ENCODE measurements at regions not wholly inside any gene's neighbourhood (a gene's known extent, or its start where the extent isn't known, plus 50 kb on each side); places are given as distances from the start of the nearest gene placed in this dataset.

DNA sequence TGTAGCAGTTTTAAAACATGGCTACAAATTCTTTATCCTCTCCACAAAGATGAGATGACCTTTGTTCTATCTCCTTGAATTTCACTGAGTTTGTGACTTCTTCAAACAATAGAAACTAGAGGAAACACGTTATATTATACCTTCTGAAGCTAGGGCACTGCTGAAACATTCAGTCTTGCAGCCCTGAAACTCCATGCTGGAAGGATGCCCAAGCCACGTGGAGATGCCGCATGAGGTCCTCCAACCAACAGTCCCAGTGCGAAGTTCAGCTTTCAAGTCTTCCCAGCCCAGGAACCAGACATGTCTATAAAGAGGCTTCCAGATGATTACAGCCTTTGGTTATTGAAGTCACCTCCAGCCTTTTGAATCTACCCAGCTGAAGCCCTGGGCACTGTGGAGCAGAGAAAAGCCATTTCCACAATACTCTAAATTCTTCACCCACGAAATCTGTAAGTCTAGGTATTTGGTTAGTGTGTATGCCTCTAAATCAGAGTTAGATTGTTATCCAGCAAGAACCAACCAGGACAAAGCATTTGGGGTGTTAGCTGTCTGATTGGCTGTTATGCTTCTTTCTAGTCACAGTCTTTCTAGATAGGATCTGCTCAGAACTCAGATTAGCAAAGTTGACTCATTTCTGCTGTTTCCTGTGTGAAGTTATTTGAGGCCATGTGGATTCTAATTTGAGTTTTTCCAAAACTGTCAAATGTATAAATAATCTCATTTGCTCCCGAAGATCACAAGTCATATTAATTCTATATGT, 186.5 kb upstream of the TMEM72 start:
- Histone ChIP-seq H3K4me2 (ENCODE audit: low read length) (peak overlapping the region; percentile 20), H3K9me3 (replicated peaks; ENCODE audit: low read length) (no peaks in the 10 kb centered on the region), H3K9ac (ENCODE audit: low read depth, low read length) (peak overlapping the region; percentile 39), H3K4me1 (ENCODE audit: control insufficient read depth, insufficient read depth, low read length) (peaks cover 28% of the 10 kb centered on the region), H3K36me3 (ENCODE audit: insufficient read depth, low read length) (no peaks in the 10 kb centered on the region), H3K27me3 (ENCODE audit: control insufficient read depth, insufficient read depth, low read length) (no peaks in the 10 kb centered on the region), H3K4me3 (ENCODE audit: low read length) (no peak overlapping the region)

DNA sequence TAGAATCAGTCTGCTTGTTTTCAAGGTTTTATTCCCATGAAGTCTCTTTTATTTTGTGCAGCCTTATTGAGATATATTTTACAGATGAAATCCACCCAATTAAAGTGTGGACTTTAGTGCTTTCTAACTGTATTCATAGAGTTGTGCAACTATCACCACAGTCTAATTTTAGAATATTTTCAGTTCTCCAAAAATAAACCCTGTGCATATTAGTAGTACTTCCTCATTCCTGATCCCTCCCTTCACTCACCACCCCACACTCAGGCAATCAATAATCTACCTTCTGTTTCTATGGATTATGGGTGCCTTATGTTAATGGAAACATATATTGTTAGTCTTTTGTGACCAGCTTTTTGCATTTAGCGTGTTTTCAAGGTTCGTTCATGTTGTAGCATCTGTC, 185.7 kb upstream of the TMEM72 start:
- H3K36me3 ChIP-seq (ENCODE audit: insufficient read depth, low read length): no peaks in the 10 kb centered on the region
- peaks cover 28% of the 10 kb centered on the region for H3K4me1 ChIP-seq (ENCODE audit: control insufficient read depth, insufficient read depth, low read length)
- no peaks in the 10 kb centered on the region for H3K9me3 ChIP-seq (replicated peaks; ENCODE audit: low read length)
- H3K27me3 ChIP-seq (ENCODE audit: control insufficient read depth, insufficient read depth, low read length): no peaks in the 10 kb centered on the region
- peak overlapping the region; percentile 39 for H3K9ac ChIP-seq (ENCODE audit: low read depth, low read length)
- no peak overlapping the region for H3K4me3 ChIP-seq (ENCODE audit: low read length)
- H3K4me2 ChIP-seq (ENCODE audit: low read length): peak overlapping the region; percentile 20

DNA sequence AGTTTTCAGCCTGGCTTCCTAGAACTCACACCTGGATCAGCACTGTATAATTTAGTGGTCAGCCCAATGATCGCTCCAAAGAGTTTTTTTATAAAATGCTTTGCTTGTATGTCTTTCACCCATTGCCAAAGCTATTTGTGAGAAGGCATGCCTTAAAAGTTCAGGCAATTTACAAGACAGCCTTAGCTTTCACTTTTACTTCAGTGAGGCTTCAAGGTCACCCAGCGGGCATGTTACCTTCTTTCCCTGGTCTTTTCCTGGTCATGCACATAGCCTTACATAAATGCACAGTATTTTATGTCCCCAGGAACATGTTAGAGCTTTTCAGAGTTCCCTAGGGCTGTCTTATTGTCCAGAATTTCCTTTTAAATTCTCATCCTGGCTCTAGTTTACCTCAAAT, 179.9 kb upstream of the TMEM72 start:
- H3K27me3 ChIP-seq (ENCODE audit: control insufficient read depth, insufficient read depth, low read length): no peaks in the 10 kb centered on the region

DNA sequence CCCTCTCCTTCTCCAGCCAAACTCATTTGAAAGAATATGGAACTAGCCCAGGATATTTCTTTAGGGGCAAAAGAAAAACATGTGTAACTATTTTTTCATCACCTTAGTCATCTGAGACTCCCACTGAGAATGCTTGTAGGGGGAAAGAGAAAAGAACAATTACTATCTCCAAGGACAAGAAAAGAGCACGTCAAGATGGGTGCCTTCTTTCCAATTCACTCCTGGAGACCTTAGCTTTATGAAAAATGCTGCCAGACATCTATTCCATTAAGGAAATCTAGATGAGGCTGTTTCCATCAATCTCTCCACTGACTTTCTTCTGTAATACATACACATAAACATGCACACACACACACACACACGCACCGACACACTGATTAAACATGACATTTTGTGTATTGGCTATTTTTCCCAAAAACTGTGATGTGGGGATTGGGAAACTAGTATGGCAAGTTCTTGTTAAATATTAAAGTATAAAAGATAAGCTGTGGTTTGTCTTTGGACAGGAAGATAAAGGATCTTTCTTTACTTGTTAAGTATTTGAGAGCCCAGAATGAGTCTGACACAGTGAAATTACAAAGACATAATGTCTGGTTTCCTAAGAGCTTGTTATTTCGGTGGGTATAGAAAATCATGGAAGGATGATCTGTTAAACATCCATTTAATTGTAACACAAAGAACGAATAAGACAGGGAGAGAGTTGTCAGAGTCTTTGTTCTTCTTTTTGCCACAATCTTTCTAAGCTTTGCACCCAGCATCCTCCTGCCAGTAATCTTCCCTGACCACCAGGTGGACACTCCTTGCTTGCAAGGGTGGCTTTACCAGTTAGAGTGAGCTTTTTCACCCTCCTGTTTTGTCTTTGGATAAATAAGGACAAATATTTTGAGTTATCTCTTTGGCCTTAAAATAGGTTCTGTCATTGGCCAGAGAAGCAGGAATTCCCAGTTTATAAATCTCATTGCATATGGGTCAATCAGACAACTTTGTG, 177.3 kb upstream of the TMEM72 start:
- H3K36me3 ChIP-seq (ENCODE audit: insufficient read depth, low read length): no peaks in the 10 kb centered on the region
- H3K4me1 ChIP-seq (ENCODE audit: control insufficient read depth, insufficient read depth, low read length): no peaks in the 10 kb centered on the region
- H3K4me3 ChIP-seq (ENCODE audit: low read length): no peak overlapping the region
- H3K9me3 ChIP-seq (replicated peaks; ENCODE audit: low read length): no peaks in the 10 kb centered on the region
- H3K27me3 ChIP-seq (ENCODE audit: control insufficient read depth, insufficient read depth, low read length): no peaks in the 10 kb centered on the region
- no peak overlapping the region for H3K9ac ChIP-seq (ENCODE audit: low read depth, low read length)
- H3K4me2 ChIP-seq (ENCODE audit: low read length): no peak overlapping the region

More for the DNA sequence above, 179.9 kb upstream of the TMEM72 start:
- Histone ChIP-seq H3K4me3 (ENCODE audit: low read length) (no peak overlapping the region), H3K9me3 (replicated peaks; ENCODE audit: low read length) (no peaks in the 10 kb centered on the region), H3K9ac (ENCODE audit: low read depth, low read length) (no peak overlapping the region), H3K4me1 (ENCODE audit: control insufficient read depth, insufficient read depth, low read length) (no peaks in the 10 kb centered on the region), H3K36me3 (ENCODE audit: insufficient read depth, low read length) (no peaks in the 10 kb centered on the region), H3K4me2 (ENCODE audit: low read length) (no peak overlapping the region)

DNA sequence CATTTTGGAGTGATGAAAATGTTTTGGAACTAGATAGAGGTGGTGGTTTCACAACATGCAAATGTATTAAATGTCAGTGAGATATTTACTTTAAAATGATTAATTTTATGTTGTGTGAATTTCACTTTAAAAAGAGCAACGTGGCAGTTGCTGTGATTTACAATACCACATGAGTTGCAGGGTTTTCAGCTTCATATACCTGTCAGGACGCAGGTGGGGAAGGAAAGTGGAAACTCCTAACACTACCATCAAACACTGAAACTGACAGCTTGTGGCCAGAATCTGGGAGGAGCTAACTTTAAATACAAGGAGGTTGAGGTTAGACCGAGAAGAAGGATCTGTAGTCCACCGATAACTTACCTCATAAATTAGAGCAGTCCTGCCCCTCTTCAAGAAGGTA, 168.9 kb upstream of the TMEM72 start:
- Histone ChIP-seq H3K4me3 (ENCODE audit: low read length) (no peak overlapping the region), H3K4me2 (ENCODE audit: low read length) (no peak overlapping the region), H3K36me3 (ENCODE audit: insufficient read depth, low read length) (no peaks in the 10 kb centered on the region), H3K4me1 (ENCODE audit: control insufficient read depth, insufficient read depth, low read length) (no peaks in the 10 kb centered on the region), H3K27me3 (ENCODE audit: control insufficient read depth, insufficient read depth, low read length) (no peaks in the 10 kb centered on the region), H3K9me3 (replicated peaks; ENCODE audit: low read length) (no peaks in the 10 kb centered on the region), H3K9ac (ENCODE audit: low read depth, low read length) (no peak overlapping the region)

DNA sequence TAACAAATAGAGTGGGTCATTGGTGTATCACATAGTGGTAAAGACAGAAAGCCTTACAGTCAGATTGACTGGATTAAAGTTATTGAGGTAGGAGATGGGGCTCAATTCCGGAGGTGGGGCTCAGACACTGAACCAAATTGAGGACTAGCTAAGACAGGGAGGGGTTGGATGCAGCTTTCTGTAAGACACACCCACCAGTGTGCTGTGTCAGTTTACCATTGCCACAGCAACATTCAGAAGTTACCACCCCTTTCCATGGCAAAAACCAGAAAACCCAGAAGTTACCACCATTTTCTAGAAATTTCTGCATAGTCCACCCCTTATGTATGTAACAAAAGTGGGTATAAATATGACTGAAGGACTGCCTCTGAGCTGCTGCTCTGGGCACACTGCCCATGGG, 167.6 kb upstream of the TMEM72 start:
- Histone ChIP-seq H3K27me3 (ENCODE audit: control insufficient read depth, insufficient read depth, low read length) (no peaks in the 10 kb centered on the region), H3K4me2 (ENCODE audit: low read length) (no peak overlapping the region), H3K9me3 (replicated peaks; ENCODE audit: low read length) (no peaks in the 10 kb centered on the region)

DNA sequence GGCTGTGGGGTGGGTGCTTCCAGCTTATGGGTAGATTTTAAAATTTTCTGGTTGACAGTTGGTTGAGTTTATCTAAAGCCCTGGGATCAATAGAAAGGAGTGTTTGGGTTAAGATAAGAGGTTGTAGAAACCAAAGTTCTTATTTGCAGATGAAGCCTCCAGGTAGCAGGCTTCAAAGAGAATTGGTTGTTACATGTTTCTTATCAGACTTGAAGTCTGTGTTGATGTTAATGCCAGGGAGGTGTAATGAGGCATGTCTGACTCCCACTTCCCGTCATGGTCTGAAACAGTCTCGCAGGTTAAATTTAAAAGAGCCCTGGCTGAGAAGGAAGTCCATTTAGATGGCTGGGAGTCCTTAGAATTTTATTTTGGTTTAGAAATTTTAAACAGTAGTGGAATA, 165.2 kb upstream of the TMEM72 start:
- no peaks in the 10 kb centered on the region for H3K27me3 ChIP-seq (ENCODE audit: control insufficient read depth, insufficient read depth, low read length)
- no peaks in the 10 kb centered on the region for H3K4me1 ChIP-seq (ENCODE audit: control insufficient read depth, insufficient read depth, low read length)

More for the DNA sequence above, 167.6 kb upstream of the TMEM72 start:
- Histone ChIP-seq H3K4me3 (ENCODE audit: low read length) (no peak overlapping the region), H3K36me3 (ENCODE audit: insufficient read depth, low read length) (no peaks in the 10 kb centered on the region), H3K4me1 (ENCODE audit: control insufficient read depth, insufficient read depth, low read length) (no peaks in the 10 kb centered on the region), H3K9ac (ENCODE audit: low read depth, low read length) (no peak overlapping the region)

DNA sequence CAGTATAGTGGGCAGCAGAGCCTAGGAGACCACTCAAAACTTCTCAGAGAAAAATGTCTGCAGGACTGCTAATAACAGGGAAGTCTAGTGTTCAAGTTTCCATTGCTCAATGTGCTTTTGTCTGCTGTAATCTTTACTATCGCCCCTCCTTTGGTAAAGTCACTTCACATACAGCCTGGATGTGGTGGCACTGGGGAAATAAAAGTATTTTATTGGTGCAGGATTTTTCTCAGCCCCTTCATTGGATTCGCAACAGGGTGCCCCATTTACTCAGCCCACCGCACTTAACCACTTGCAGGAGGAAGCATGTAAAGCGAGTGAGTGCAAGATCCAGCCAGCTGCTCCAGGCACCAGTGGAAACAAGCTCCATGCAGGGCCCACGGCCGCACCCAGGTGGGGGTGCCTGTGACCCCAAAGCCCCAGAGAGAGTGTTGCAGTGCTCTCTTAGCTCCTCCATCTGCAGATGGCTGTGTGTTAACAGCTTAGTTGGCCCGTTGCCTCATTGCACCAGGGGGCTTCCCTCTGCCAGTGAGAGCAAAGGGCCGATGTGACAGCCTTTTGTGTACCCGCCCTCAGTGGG, 163.5 kb upstream of the TMEM72 start:
- H3K4me3 ChIP-seq (ENCODE audit: low read length): no peak overlapping the region
- H3K27me3 ChIP-seq (ENCODE audit: control insufficient read depth, insufficient read depth, low read length): no peaks in the 10 kb centered on the region
- H3K4me2 ChIP-seq (ENCODE audit: low read length): no peak overlapping the region
- H3K36me3 ChIP-seq (ENCODE audit: insufficient read depth, low read length): no peaks in the 10 kb centered on the region
- no peak overlapping the region for H3K9ac ChIP-seq (ENCODE audit: low read depth, low read length)
- no peaks in the 10 kb centered on the region for H3K9me3 ChIP-seq (replicated peaks; ENCODE audit: low read length)
- peaks cover 9% of the 10 kb centered on the region for H3K4me1 ChIP-seq (ENCODE audit: control insufficient read depth, insufficient read depth, low read length)

More for the DNA sequence above, 165.2 kb upstream of the TMEM72 start:
- no peak overlapping the region for H3K4me2 ChIP-seq (ENCODE audit: low read length)
- H3K9me3 ChIP-seq (replicated peaks; ENCODE audit: low read length): no peaks in the 10 kb centered on the region
- H3K9ac ChIP-seq (ENCODE audit: low read depth, low read length): no peak overlapping the region
- no peaks in the 10 kb centered on the region for H3K36me3 ChIP-seq (ENCODE audit: insufficient read depth, low read length)
- no peak overlapping the region for H3K4me3 ChIP-seq (ENCODE audit: low read length)

DNA sequence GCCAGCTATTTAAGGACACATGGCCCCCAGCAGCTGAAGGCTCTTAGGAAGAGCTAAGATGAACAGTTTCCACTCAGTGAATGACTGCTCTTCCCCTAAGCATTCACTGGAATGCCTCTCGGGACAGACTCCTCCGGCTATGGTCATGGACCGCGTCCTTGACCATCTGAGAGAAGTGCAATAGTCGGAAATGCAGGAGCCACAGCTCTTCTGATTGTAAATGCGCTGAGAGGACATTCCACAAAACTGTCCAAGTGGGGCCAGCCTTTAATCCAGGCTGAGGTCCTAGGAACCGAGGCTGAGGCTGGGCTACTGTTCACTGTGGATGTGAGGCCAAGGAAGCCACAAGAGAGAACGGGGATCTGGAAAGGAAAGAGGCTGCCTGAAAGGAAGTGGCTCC, 162.0 kb upstream of the TMEM72 start:
- H3K36me3 ChIP-seq (ENCODE audit: insufficient read depth, low read length): no peaks in the 10 kb centered on the region
- no peaks in the 10 kb centered on the region for H3K9me3 ChIP-seq (replicated peaks; ENCODE audit: low read length)
- no peak overlapping the region for H3K4me2 ChIP-seq (ENCODE audit: low read length)
- H3K4me1 ChIP-seq (ENCODE audit: control insufficient read depth, insufficient read depth, low read length): peaks cover 19% of the 10 kb centered on the region
- H3K27me3 ChIP-seq (ENCODE audit: control insufficient read depth, insufficient read depth, low read length): no peaks in the 10 kb centered on the region
- no peak overlapping the region for H3K9ac ChIP-seq (ENCODE audit: low read depth, low read length)
- no peak overlapping the region for H3K4me3 ChIP-seq (ENCODE audit: low read length)

DNA sequence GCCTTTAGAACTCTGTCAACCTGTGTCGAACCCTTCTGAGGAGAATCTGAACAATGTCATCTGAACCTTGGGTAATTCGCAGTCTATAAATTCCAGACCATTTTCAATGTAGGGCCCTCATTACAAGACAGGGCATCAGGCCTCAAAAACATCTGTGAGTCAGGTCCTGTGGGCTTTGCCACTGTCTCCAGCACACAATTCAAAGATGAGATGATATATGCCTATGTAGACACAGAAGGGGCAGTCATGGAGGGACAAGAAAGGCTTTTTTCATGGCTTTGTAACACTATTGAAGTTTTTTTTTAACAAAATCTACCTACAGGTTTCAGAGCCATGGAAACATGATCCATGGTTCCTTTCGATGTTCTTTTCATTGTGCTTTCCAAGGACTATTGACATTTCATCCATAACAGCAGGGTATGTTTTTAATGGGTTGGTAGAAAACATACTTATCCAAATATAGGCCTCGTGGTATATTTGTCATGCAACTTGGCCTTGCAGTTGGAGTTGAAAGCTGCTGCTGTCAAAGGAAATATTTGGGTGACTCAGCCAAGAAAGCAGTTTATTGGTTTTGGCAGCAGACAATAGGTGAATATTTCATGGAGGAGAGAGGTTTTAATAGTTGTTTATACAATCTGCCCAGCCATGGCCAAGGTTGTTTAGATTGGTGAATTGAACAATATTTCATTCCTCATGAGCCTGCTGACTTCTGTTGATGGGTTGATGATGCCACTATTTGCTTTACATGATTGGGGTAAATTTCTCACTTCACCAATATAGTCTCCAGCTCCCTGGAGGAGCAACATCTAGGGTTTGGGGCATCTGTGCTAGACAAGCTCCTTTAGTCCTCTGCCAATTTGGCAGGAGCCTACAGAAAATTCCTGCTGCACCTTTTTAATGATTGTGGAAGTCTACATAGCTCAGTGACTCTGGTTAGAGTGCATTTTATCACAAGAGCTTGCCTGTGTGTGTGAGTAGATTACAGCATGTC, 158.4 kb upstream of the TMEM72 start:
- Histone ChIP-seq H3K4me2 (ENCODE audit: low read length) (peak overlapping the region; percentile 32), H3K27me3 (ENCODE audit: control insufficient read depth, insufficient read depth, low read length) (no peaks in the 10 kb centered on the region), H3K4me3 (ENCODE audit: low read length) (no peak overlapping the region), H3K36me3 (ENCODE audit: insufficient read depth, low read length) (no peaks in the 10 kb centered on the region), H3K9ac (ENCODE audit: low read depth, low read length) (peak overlapping the region; percentile 1), H3K9me3 (replicated peaks; ENCODE audit: low read length) (no peaks in the 10 kb centered on the region), H3K4me1 (ENCODE audit: control insufficient read depth, insufficient read depth, low read length) (peaks cover 33% of the 10 kb centered on the region)
